Spleen (tissue), 11 donors: ENCODE measurements at regions not wholly inside any gene's neighbourhood (a gene's known extent, or its start where the extent isn't known, plus 50 kb on each side); places are given as distances from the start of the nearest gene placed in this dataset.

Source experiments
- DNase-seq: peaks from one replicate; pipeline ENCODE4 v3.0.0-alpha.2; 2020
- H3K27ac ChIP-seq, 8 donors: fragments of 200-600 bp; sonication (generic) in 7 of 8; 1 replicate in 4 of 8; 2 replicates in 4 of 8; pipeline versions ENCODE4 v1.5.0 to v1.8.0; 2016 to 2021; ENCODE audit warnings: inconsistent platforms in 4 of 8, mild to moderate bottlenecking in 4 of 8, moderate library complexity in 1 of 8
- H3K27me3 ChIP-seq, 7 donors: fragments of 200-600 bp; sonication (generic) in 6 of 7; replicated peaks in 1 of 7; 1 replicate in 4 of 7; 2 replicates in 3 of 7; pipeline versions ENCODE4 v1.5.0 to v1.8.0; 2016 to 2021; ENCODE audit warnings: inconsistent platforms in 3 of 7, mild to moderate bottlenecking in 1 of 7
- H3K36me3 ChIP-seq, 6 donors: fragments of 200-600 bp; sonication (generic) in 5 of 6; 1 replicate in 4 of 6; 2 replicates in 2 of 6; pipeline versions ENCODE4 v1.5.0 to v1.8.0; 2016 to 2021; ENCODE audit warnings: inconsistent platforms in 2 of 6
- H3K4me1 ChIP-seq, 6 donors: fragments of 200-600 bp; sonication (generic) in 5 of 6; 1 replicate in 3 of 6; 2 replicates in 3 of 6; pipeline versions ENCODE4 v1.5.0 to v1.8.0; 2016 to 2021; ENCODE audit warnings: inconsistent platforms in 3 of 6
- H3K4me3 ChIP-seq, 8 donors: fragments of 200-600 bp; sonication (generic) in 7 of 8; 1 replicate in 4 of 8; 2 replicates in 4 of 8; pipeline versions ENCODE4 v1.5.0 to v1.8.0; 2016 to 2021; ENCODE audit warnings: inconsistent platforms in 4 of 8, mild to moderate bottlenecking in 4 of 8, moderate library complexity in 2 of 8
- H3K9me3 ChIP-seq, 8 donors: fragments of 200-600 bp; sonication (generic) in 7 of 8; 1 replicate in 4 of 8; 2 replicates in 4 of 8; pipeline versions ENCODE4 v1.5.0 to v1.8.0; 2016 to 2021; ENCODE audit warnings: inconsistent platforms in 4 of 8
- CTCF ChIP-seq, 11 experiments: fragments of 200-600 bp in 7 of 11; fragments of 450-650 bp in 4 of 11; sonication (generic) in 4 of 11; IDR thresholded peaks in 8 of 11; conservative IDR thresholded peaks in 3 of 11; 1 replicate in 7 of 11; 2 replicates in 4 of 11; pipeline versions ENCODE4 v1.4.0 to v1.8.0; 2016 to 2021; ENCODE audit warnings: antibody characterized with exemption in 11 of 11, inconsistent platforms in 4 of 11, mild to moderate bottlenecking in 1 of 11
- POLR2A ChIP-seq, 3 donors: fragments of 450-650 bp; IDR thresholded peaks; one replicate each; pipeline ENCODE4 v1.5.1; 2017; ENCODE audit warnings: antibody characterized with exemption in 3 of 3, mild to moderate bottlenecking in 1 of 3
- POLR2AphosphoS5 ChIP-seq, 3 donors: sonication (generic); formaldehyde crosslinking; IDR thresholded peaks; one replicate each; pipeline ENCODE4 v1.5.1; 2017; ENCODE audit warnings: antibody characterized with exemption in 3 of 3
- WGBS, 5 donors: extraction: QIAGEN DNeasy Blood & Tissue Kit in 3 of 5; methylation state at CpG; one replicate each; pipeline versions ENCODE4 v1.1.5 to v1.1.7; 2013 to 2018; 5-methylcytosine and 5-hydroxymethylcytosine counted together
- intact Hi-C: fragments of 100-400 bp; cut with DNase I; formaldehyde crosslinking; loops from one replicate; pipeline ENCODE4 v1.15.0; 2023; ENCODE audit warnings: low total_unique reads
- donor health status: healthy with polysubstance abuse.
- donor health status: DM: no; HTN: no; CAD: no; lungs with moderate emphysema.
- donor health status: DM: no; HTN: no; CAD: no.
- donor health status: Bipolar disorder and iron deficiency.
- donor health status: healthy.
- donor health status: DM: no; HTN: no; CAD: no.
- donor health status: DM: yes; HTN: yes; CAD: no.

GRCh38 chr10:128522551-128523308, 396.5 kb upstream of the MKI67 start:
- no peak overlapping the region for H3K4me3 ChIP-seq
- no peak for TF ChIP-seq POLR2A (IDR thresholded peaks at IDR 0.05)
- TF ChIP-seq CTCF (IDR thresholded peaks at IDR 0.05 in 8 of 11, conservative IDR thresholded peaks at IDR 0.05 in 3 of 11) = no peak
- no peak for TF ChIP-seq POLR2AphosphoS5 (IDR thresholded peaks at IDR 0.05)
- H3K9me3 ChIP-seq = no peaks in the 10 kb centered on the region
- H3K36me3 ChIP-seq = no peaks in the 10 kb centered on the region
- intact Hi-C loops = no loop called here
- 61 to 72% (median 66%) methylated on average over 9 of the region's 9 CpGs for WGBS, 5 donors
- H3K4me1 ChIP-seq = no peaks in the 10 kb centered on the region
- no peak for DNase-seq
- H3K27ac ChIP-seq = no peak overlapping the region
- H3K27me3 ChIP-seq = peaks cover 0 to 4% (median 0%) of the 10 kb centered on the region in 7 donors

- no peak for DNase-seq
- Histone ChIP-seq H3K4me1 (no peaks in the 10 kb centered on the region), H3K36me3 (no peaks in the 10 kb centered on the region), H3K27ac (no peak overlapping the region), H3K4me3 (no peak overlapping the region), H3K27me3 (peaks cover 0 to 7% (median 0%) of the 10 kb centered on the region in 7 donors), H3K9me3 (no peaks in the 10 kb centered on the region)
- intact Hi-C loops = no loop called here
- WGBS, 5 donors = 67 to 85% (median 78%) methylated on average over 4 of the region's 4 CpGs
- no peak for TF ChIP-seq POLR2AphosphoS5 (IDR thresholded peaks at IDR 0.05)
- TF ChIP-seq CTCF (IDR thresholded peaks at IDR 0.05 in 8 of 11, conservative IDR thresholded peaks at IDR 0.05 in 3 of 11) = no peak
- no peak for TF ChIP-seq POLR2A (IDR thresholded peaks at IDR 0.05)
Measured at GRCh38 chr10:128525444-128525843, 399.2 kb upstream of the MKI67 start.

- TF ChIP-seq CTCF (IDR thresholded peaks at IDR 0.05 in 8 of 11, conservative IDR thresholded peaks at IDR 0.05 in 3 of 11) = no peak
- no peak for TF ChIP-seq POLR2A (IDR thresholded peaks at IDR 0.05)
- no peak for TF ChIP-seq POLR2AphosphoS5 (IDR thresholded peaks at IDR 0.05)
- Histone ChIP-seq H3K4me1 (no peaks in the 10 kb centered on the region), H3K27ac (no peak overlapping the region), H3K4me3 (no peak overlapping the region), H3K9me3 (no peaks in the 10 kb centered on the region), H3K36me3 (no peaks in the 10 kb centered on the region), H3K27me3 (peaks cover 0 to 7% (median 0%) of the 10 kb centered on the region in 7 donors)
- 83 to 92% (median 85%) methylated on average over 8 of the region's 8 CpGs for WGBS, 5 donors
- no peak for DNase-seq
- intact Hi-C loops = no loop called here
Measured at GRCh38 chr10:128525936-128526335, 399.7 kb upstream of the MKI67 start.

GRCh38 chr10:128526791-128527375, 400.7 kb upstream of the MKI67 start:
- TF ChIP-seq CTCF (IDR thresholded peaks at IDR 0.05 in 8 of 11, conservative IDR thresholded peaks at IDR 0.05 in 3 of 11) = no peak
- peak in 1 of 3 donors; percentile 18 for TF ChIP-seq POLR2AphosphoS5 (IDR thresholded peaks at IDR 0.05)
- 45 to 80% (median 65%) methylated on average over 17 of the region's 17 CpGs for WGBS, 5 donors
- DNase-seq = no peak

More at GRCh38 chr10:128526791-128527375, 400.7 kb upstream of the MKI67 start:
- Histone ChIP-seq H3K27ac (no peak overlapping the region), H3K27me3 (peaks cover 0 to 7% (median 0%) of the 10 kb centered on the region in 7 donors), H3K4me1 (no peaks in the 10 kb centered on the region), H3K4me3 (no peak overlapping the region), H3K36me3 (no peaks in the 10 kb centered on the region), H3K9me3 (no peaks in the 10 kb centered on the region)
- intact Hi-C loops = no loop called here
